SIG-M5 treated with dmso at 0.1 percent for 504 hours (cell line): ENCODE measurements at regions not wholly inside any gene's neighbourhood (a gene's known extent, or its start where the extent isn't known, plus 50 kb on each side); places are given as distances from the start of the nearest gene placed in this dataset.
"Not testable (repeated sequence)": the region's sequence is repeated elsewhere in the genome, so short reads cannot be mapped to it uniquely, and the experiment has no call there.

Experiments used
- DNase-seq: peaks from one replicate; lab custom pipeline; 2025; ENCODE audit not compliant: unreplicated experiment; lab: John Stamatoyannopoulos, UW

DNA sequence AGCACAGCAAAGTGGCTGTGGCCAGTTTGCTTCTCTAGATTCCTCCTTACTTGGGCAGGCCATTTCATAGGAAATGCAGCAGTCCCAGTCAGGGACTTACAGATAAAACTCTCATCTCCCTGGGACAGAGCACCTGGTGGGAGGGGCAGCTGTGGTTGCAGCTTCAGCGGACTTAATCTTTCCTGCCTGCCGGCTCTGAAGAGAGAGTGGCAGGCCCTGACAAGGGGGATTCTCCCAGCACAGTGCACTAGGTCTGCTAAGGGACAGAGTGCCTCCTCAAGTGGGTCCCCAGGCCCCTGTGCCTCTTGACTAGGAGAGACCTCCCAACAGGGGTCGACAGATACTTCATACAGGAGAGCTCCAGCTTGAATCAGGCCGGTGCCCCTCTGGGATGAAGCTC, 1649.1 kb downstream of the LRRC4C start:
- no peak for DNase-seq

- no peak for DNase-seq
Observed at GRCh38 chr11:39809833-39810232, 1649.6 kb downstream of the LRRC4C start.

- no peak for DNase-seq
Observed at GRCh38 chr11:39807904-39808303, 1651.5 kb downstream of the LRRC4C start.

- DNase-seq = no peak
Observed at GRCh38 chr11:39806652-39807051, 1652.8 kb downstream of the LRRC4C start.

DNA sequence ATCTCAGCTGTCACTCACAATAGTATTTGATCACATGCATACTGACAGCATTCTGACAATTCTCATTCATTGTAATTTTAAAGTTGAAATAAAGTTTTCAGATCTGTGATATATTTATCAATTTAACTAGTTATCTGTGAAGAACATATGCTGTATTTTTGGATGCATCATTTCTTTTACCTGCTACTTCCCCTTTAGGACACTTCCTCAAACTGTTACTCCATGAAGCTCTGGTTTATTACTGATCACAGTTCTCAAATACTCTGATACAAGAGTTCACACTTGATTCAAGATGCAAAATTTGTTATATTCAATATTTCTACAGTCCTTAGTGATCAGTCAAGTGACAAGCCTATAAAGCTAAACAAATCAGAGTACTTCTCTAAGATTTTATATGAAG, 1655.2 kb downstream of the LRRC4C start:
- DNase-seq = no peak

DNA sequence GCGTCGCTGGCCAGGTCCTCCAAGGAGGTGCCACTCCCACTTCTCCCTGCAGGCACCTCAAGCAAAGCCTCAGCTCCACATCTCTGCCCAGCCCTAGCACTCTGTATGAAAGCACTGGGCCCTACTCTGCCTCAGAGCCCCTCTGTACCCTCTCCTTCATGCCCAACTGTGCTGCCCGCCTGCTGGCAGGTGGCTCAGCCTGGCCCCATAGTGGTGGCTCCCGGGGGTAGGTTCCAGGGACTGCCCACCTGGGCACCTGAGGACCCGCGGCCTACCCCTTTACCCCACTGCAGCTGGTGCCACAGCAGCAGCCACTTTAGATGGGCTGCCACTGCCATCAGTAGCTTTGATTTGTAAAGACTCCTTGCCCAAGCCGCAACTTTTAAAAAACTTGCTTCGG, 1672.8 kb downstream of the LRRC4C start:
- DNase-seq = no peak

DNA sequence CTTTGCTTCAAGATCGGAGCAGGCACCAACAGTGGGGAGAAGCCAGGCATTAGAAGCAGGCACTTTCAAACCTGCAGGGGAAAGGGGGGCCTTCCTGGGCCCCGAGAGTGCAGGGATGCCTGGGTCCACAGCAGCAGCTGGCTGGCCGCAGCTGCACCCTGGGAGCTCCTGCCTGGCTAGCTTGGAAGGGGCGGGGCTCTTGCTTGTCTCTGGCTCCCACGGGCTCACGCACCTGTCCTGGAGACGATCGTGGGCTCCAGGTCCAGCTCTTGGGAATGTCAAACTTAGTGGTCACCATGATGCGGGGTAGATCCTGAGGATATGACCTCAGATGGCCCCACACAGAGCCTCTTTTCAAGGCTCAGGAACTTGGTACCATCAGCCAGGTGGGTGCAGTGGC, 1673.2 kb downstream of the LRRC4C start:
- DNase-seq = no peak

DNA sequence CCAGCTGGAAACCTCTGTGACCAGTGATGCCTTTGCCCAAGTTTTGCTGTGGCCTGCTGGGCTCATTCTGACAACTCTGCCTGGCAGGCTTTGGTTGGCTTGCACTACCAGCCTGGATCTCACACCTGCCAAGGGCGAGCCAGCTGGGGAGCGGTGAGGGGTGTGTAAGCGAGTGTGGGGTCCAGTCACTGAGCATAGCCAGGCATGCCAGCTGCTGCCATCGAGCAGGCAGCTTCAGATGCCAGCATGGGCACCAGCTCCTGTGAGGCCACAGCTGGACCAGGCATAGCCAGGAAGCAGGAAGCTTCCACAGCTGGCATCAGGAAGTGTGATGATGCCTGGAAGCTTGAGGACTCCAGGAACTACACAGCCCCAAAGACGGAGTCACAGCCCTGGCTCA, 1674.6 kb downstream of the LRRC4C start:
- DNase-seq = no peak

GRCh38 chr11:39780131-39780530, 1679.3 kb downstream of the LRRC4C start:
- peak; percentile 30 for DNase-seq

- no peak for DNase-seq
Observed at GRCh38 chr11:39777035-39777434, 1682.4 kb downstream of the LRRC4C start.

- no peak for DNase-seq
Observed at GRCh38 chr11:39772525-39773137, 1686.8 kb downstream of the LRRC4C start.

- no peak for DNase-seq
Observed at GRCh38 chr11:39768214-39768613, 1691.2 kb downstream of the LRRC4C start.

DNA sequence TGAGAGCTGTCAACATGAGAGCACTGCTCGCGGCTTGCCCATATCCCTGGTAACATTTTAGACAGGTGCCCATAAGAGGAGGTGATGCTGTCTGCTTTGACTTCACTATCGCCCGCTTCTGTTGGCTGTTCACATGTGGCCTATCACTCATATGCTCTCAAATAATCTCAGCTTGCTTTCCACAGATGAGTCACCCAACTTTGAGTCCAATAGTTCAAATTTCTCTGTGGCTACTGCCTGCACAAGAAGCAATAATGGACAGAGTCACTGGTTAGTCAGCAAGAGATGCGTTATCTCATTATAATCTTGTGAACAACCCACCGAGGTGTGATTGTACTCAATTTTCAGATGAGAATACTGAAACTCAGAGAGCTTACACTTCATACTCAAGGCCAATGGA, 1714.1 kb downstream of the LRRC4C start:
- DNase-seq = no peak

- DNase-seq = no peak
Observed at GRCh38 chr11:39741066-39741465, 1718.4 kb downstream of the LRRC4C start.

DNA sequence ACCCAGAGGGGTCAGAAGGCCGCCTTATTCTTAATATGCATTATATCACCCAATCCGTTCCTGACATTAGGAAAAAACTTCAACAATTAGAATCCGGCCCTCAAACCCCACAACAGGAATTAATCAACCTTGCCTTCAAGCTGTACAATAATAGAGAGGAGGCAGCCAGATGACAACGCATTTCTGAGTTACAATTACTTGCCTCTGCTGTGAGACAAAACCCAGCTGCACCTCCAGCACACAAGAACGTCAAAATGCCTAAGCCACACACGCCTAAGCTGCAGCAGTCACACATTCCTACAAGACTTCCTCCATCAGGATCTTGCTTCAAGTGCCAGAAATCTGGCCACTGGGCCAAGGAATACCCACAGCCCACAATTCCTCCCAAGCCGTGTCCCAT, 1723.1 kb downstream of the LRRC4C start:
- not testable (repeated sequence) for DNase-seq

GRCh38 chr11:39732001-39732400, 1727.5 kb downstream of the LRRC4C start:
- DNase-seq = no peak

GRCh38 chr11:39725081-39725480, 1734.4 kb downstream of the LRRC4C start:
- no peak for DNase-seq

DNA sequence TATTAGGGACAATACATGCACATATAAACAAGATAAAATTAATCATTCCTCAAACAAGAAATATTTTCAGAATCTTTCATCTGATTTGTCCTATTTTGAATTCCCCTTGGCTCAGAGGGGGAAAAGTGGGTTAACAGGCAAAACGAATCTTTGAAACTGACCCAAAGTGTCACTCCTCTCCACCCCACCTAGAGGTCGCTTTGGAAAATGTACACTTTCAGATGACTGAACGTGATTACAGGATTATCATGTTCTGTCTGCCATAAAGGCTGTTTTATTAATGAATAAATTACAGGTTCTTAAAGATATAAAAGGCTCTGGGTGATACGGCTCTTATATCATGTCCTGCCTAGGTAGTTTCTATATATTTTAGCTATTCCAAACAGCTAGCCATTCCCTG, 1735.0 kb downstream of the LRRC4C start:
- DNase-seq = no peak

- no peak for DNase-seq
Observed at GRCh38 chr11:39712581-39712980, 1746.9 kb downstream of the LRRC4C start.

DNA sequence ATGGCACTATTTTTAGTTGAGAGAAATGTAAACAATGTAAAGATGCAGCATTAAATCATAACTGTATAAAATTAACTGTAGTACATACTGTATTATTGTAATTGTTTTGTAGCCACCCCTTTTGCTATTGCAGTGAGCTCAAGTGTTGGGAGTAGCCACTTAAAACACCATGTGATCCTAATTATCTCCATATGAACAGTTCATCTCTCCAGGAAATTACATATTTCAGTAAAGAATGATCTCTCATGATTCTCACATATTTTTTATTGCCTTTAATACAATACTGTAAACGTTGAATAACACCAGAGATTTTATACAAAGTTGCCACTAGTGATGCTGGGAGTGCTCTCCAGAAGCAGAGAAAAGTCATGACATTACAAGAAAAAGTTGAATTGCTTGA, 1768.6 kb downstream of the LRRC4C start:
- no peak for DNase-seq

DNA sequence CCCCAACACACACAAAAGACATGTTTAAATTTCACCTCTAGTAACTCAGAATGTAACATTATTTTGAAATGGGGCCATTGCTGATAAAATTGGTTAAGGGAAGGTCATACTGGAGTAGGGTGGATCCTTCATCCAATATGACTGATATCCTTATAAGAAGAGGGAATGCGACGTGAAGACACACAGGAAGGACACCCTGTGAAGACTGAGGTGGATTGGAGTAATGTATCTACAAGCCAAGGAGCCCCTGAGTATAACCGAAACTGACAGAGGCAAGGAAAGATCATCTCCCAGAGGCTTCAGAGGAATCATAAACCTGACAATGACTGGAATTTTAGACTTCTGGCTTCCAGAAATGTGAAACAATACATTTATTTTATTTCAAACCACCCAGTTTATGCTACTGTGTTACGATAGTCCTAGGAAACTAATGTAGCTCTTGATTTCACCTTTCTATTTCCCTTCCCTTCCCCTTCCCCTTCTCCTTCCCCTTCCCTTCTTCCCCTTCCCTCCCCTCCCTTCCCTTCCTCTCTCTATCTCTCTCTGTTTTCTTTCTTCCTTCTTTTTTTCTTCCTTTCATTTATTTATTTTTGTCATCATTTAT, 1775.4 kb downstream of the LRRC4C start:
- DNase-seq = no peak

- DNase-seq = no peak
Observed at GRCh38 chr11:39683288-39683950, 1776.0 kb downstream of the LRRC4C start.

DNA sequence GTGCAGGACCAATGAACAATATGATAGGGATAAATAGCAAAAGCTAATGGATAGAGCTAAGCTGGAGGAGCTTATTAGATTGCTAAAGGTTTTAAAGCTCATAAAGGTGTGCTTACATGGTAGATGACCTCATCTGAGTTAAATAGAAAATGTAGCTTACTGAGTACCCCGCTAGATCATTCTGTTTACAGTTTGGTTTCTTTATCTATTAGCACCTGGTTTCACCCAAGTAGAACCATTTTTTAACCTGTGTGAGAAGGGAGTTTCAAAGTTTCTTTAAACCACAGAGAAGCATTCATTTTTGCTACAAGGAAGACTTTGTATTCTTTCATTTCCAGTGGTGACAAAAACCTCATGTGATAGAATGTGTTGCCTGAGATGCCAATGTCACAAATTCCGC, 1778.0 kb downstream of the LRRC4C start:
- DNase-seq = no peak
